DND-41 (cell line): ENCODE measurements at regions not wholly inside any gene's neighbourhood (a gene's known extent, or its start where the extent isn't known, plus 50 kb on each side); places are given as distances from the start of the nearest gene placed in this dataset.

Experiments
- CTCF ChIP-seq: IDR thresholded peaks from 2 replicates; pipeline ENCODE4 v1.5.1; 2012; ENCODE audit warnings: borderline replicate concordance, low read length, moderate library complexity, mild to moderate bottlenecking; ENCODE audit not compliant: poor library complexity, severe bottlenecking; ENCODE audit errors: extremely low read depth
- EZH2 ChIP-seq: IDR thresholded peaks from 3 replicates; pipeline ENCODE4 v1.6.1; 2012; ENCODE audit warnings: borderline replicate concordance, low read depth, mild to moderate bottlenecking, moderate library complexity, low read length, inconsistent platforms; ENCODE audit not compliant: severe bottlenecking

GRCh38 chr11:92159931-92160330 lies 64.7 kb upstream of the FAT3 start:
- TF ChIP-seq CTCF: no peak
- no peak for TF ChIP-seq EZH2
